Keratinocyte (primary cell): ENCODE measurements at regions not wholly inside any gene's neighbourhood (a gene's known extent, or its start where the extent isn't known, plus 50 kb on each side); places are given as distances from the start of the nearest gene placed in this dataset.

Experiments used
- CTCF ChIP-seq, 3 experiments: IDR thresholded peaks in 1 of 3; conservative IDR thresholded peaks in 1 of 3; optimal IDR thresholded peaks in 1 of 3; 2 replicates in 2 of 3; 3 replicates in 1 of 3; pipeline versions ENCODE3 to v1.5.1; 2011; ENCODE audit warnings: low read length in 3 of 3, mild to moderate bottlenecking in 3 of 3, moderate library complexity in 2 of 3, control low read depth in 1 of 3, inconsistent platforms in 1 of 3; ENCODE audit not compliant: insufficient read depth in 2 of 3; ENCODE audit errors: extremely low read depth in 1 of 3
- EZH2 ChIP-seq: IDR thresholded peaks from one replicate; pipeline ENCODE4 v1.6.1; 2012; ENCODE audit warnings: inconsistent platforms, mild to moderate bottlenecking, low read length, moderate library complexity

DNA sequence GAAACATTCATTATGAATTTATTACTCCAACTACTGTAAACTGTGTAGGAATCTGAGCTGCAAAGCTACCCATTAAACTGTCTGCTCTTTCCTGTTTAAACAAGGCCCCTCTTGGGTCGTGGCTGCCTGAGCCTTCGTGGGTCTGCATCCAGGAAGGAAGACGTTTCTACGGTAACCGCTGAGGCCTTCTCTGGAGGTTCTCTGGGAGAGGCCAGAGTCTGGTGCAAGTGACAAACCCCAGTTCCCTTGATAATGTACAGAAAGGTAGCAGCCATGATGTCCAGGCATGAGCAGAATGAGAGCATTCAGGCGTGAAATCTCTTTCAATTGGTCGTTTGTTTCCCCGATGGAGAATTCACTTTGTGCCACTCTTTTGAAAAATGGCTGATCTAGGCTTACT is 350.2 kb downstream of the PLPP3 start:
- no peak for TF ChIP-seq CTCF (optimal IDR thresholded peaks at IDR 0.05 in 1 of 3, IDR thresholded peaks at IDR 0.05 in 1 of 3, conservative IDR thresholded peaks at IDR 0.05 in 1 of 3; ENCODE audit: extremely low read depth in 1 of 3, insufficient read depth in 2 of 3, low read length in 3 of 3)
- no peak for TF ChIP-seq EZH2
